SK-N-SH treated with all-trans-retinoic acid at 6 μM for 48 hours (cell line): ENCODE measurements at regions not wholly inside any gene's neighbourhood (a gene's known extent, or its start where the extent isn't known, plus 50 kb on each side); places are given as distances from the start of the nearest gene placed in this dataset.
"Not testable (repeated sequence)": the region's sequence is repeated elsewhere in the genome, so short reads cannot be mapped to it uniquely, and the experiment has no call there.

ENCODE experiments used
- ATAC-seq: fragments of 200-7000 bp; cut with Tn5 transposase; 3 replicates; pipeline ENCODE4 v1.9.1; 2020; ENCODE audit warnings: mild to moderate bottlenecking, moderate library complexity

- ATAC-seq: not testable (repeated sequence)
Observed at GRCh38 chr13:111680100-111680499, 359.7 kb downstream of the TEX29 start.

GRCh38 chr13:111692028-111692427, 371.6 kb downstream of the TEX29 start:
- not testable (repeated sequence) for ATAC-seq

- ATAC-seq: not testable (repeated sequence)
Observed at GRCh38 chr13:111696121-111696520, 370.8 kb upstream of the SOX1 start.

GRCh38 chr13:111702059-111702458, 364.9 kb upstream of the SOX1 start:
- ATAC-seq: not testable (repeated sequence)
